Lung (tissue), 11 donors: ENCODE measurements at regions not wholly inside any gene's neighbourhood (a gene's known extent, or its start where the extent isn't known, plus 50 kb on each side); places are given as distances from the start of the nearest gene placed in this dataset.
"Not testable (repeated sequence)": the region's sequence is repeated elsewhere in the genome, so short reads cannot be mapped to it uniquely, and the experiment has no call there.

Experiments
- ATAC-seq: fragments of 200-7000 bp; cut with Tn5 transposase; one replicate; pipeline ENCODE4 v1.9.1; 2020; ENCODE audit warnings: moderate number of reproducible peaks; ENCODE audit not compliant: insufficient read depth, low FRiP score
- DNase-seq, 3 donors: peaks; one replicate each; pipeline ENCODE4 v3.0.0-alpha.2; 2013 to 2017
- H3K27ac ChIP-seq, 2 donors: one replicate each; pipeline ENCODE4 v1.5.1; 2013; ENCODE audit warnings: mild to moderate bottlenecking in 2 of 2, moderate library complexity in 2 of 2, control low read depth in 1 of 2, inconsistent platforms in 1 of 2, low read depth in 1 of 2, low read length in 1 of 2
- H3K27me3 ChIP-seq, 3 donors: one replicate each; pipeline ENCODE4 v1.5.1; 2013; ENCODE audit warnings: low read length in 2 of 3; ENCODE audit not compliant: control insufficient read depth in 3 of 3, insufficient read depth in 3 of 3
- H3K36me3 ChIP-seq, 4 donors: one replicate each; pipeline ENCODE4 v1.5.1; 2013; ENCODE audit warnings: low read length in 4 of 4, mild to moderate bottlenecking in 1 of 4, moderate library complexity in 1 of 4; ENCODE audit not compliant: control insufficient read depth in 4 of 4, insufficient read depth in 4 of 4
- H3K4me1 ChIP-seq, 5 donors: one replicate each; pipeline ENCODE4 v1.5.1; 2013; ENCODE audit warnings: low read length in 5 of 5, mild to moderate bottlenecking in 2 of 5, moderate library complexity in 1 of 5; ENCODE audit not compliant: control insufficient read depth in 5 of 5, insufficient read depth in 5 of 5
- H3K4me3 ChIP-seq: one replicate; pipeline ENCODE4 v1.5.1; 2013; ENCODE audit warnings: mild to moderate bottlenecking, control low read depth, moderate library complexity
- H3K9ac ChIP-seq, 2 donors: one replicate each; pipeline ENCODE4 v1.5.1; 2013; ENCODE audit warnings: low read length in 2 of 2, control low read depth in 1 of 2; ENCODE audit not compliant: insufficient read depth in 1 of 2
- H3K9me3 ChIP-seq, 4 donors: one replicate each; pipeline ENCODE4 v1.5.1; 2013; ENCODE audit warnings: low read length in 3 of 4, mild to moderate bottlenecking in 1 of 4, moderate library complexity in 1 of 4; ENCODE audit not compliant: control insufficient read depth in 4 of 4, insufficient read depth in 3 of 4
- CTCF ChIP-seq: IDR thresholded peaks from 2 replicates; pipeline ENCODE4 v1.5.1; 2012; ENCODE audit warnings: mild to moderate bottlenecking; ENCODE audit errors: control extremely low read depth, extremely low read depth
- WGBS, 2 donors: extraction: QIAGEN DNeasy Blood & Tissue Kit; methylation state at CpG; one replicate each; pipeline ENCODE4 v1.1.7; 2013; 5-methylcytosine and 5-hydroxymethylcytosine counted together
- donor health status: control.
- donor health status: control.
- donor health status: Bipolar disorder and iron deficiency.
- donor health status: healthy.
- donor health status: DM: yes; HTN: yes; CAD: no.

DNA sequence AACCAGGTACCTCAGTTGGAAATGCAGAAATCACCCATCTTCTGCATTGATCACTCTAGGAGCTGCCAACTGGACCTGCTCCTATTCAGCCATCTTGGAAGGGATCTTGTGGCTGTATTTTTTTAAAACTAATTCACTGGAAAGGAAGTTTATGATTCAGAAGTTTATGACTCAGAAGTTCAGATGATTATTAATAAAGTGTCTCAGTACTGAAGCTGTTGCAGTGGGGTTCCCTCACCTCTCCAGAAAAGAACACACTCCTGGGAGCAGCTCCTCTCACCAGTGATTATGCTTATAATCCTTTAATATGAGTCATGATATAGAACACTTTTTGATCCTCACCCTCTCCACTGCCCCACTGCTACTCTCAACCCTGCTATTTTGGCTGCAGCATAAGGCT, 291.2 kb upstream of the HS3ST5 start:
- no peak overlapping the region for H3K27ac ChIP-seq
- no peak for DNase-seq
- H3K27me3 ChIP-seq = no peaks in the 10 kb centered on the region
- no peak overlapping the region for H3K9ac ChIP-seq
- H3K36me3 ChIP-seq = no peaks in the 10 kb centered on the region
- ATAC-seq = no peak
- TF ChIP-seq CTCF = no peak
- H3K9me3 ChIP-seq = peaks cover 0 to 6% (median 0%) of the 10 kb centered on the region in 4 donors
- H3K4me1 ChIP-seq = no peaks in the 10 kb centered on the region
- no peak overlapping the region for H3K4me3 ChIP-seq

GRCh38 chr6:114626226-114626625, 283.4 kb upstream of the HS3ST5 start:
- 92 to 98% methylated on average over 1 of the region's 1 CpG for WGBS, 2 donors
- not testable (repeated sequence) for H3K9ac ChIP-seq, H3K4me1 ChIP-seq, H3K27ac ChIP-seq, H3K9me3 ChIP-seq, H3K27me3 ChIP-seq, ATAC-seq, H3K36me3 ChIP-seq, H3K4me3 ChIP-seq, DNase-seq

DNA sequence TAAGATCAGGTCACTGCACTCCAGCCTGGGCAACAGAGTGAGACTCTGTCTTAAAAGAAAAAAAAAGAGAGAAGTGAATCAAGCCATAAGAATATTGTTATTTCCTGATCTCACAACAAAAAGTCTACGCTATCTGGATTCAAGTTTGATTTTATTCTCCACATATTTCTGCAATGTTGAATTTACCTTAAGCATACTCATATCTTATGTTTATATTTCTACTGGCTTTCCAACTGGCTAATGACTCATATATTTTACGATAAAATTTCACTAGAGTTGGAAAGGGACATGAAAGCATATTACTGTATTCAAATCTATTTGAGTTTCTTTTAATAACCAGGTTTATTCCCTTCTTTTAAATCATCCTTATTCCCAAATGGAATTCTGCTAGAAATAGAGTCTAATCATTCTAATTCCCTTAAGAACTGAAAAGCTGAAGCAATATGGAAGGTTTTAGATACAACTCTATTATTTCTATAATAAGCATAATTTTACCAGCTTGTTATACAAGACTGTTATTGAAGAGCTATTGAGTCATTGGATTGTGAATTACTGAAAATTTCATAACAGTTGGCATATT, 276.9 kb upstream of the HS3ST5 start:
- TF ChIP-seq CTCF = no peak
- no peak overlapping the region for H3K27ac ChIP-seq
- no peaks in the 10 kb centered on the region for H3K27me3 ChIP-seq
- H3K9me3 ChIP-seq = no peaks in the 10 kb centered on the region
- WGBS, 2 donors = 75 to 84% methylated on average over 2 of the region's 2 CpGs
- ATAC-seq = no peak
- H3K4me1 ChIP-seq = no peaks in the 10 kb centered on the region
- no peak overlapping the region for H3K4me3 ChIP-seq
- no peaks in the 10 kb centered on the region for H3K36me3 ChIP-seq
- DNase-seq = no peak
- no peak overlapping the region for H3K9ac ChIP-seq

GRCh38 chr6:114611696-114612095, 268.9 kb upstream of the HS3ST5 start:
- TF ChIP-seq CTCF = no peak
- Histone ChIP-seq H3K4me3 (no peak overlapping the region), H3K27ac (no peak overlapping the region), H3K9me3 (no peaks in the 10 kb centered on the region), H3K9ac (no peak overlapping the region), H3K27me3 (no peaks in the 10 kb centered on the region), H3K4me1 (no peaks in the 10 kb centered on the region), H3K36me3 (no peaks in the 10 kb centered on the region)
- DNase-seq = no peak
- no peak for ATAC-seq
